Naive B cell (primary cell): ENCODE measurements at regions not wholly inside any gene's neighbourhood (a gene's known extent, or its start where the extent isn't known, plus 50 kb on each side); places are given as distances from the start of the nearest gene placed in this dataset.

ENCODE experiments used
- ATAC-seq, 2 donors: fragments of 150-1000 bp; cut with Tn5 transposase; 2 replicates each; pipeline ENCODE4 v1.10.0; 2021; ENCODE audit warnings: low read depth in 2 of 2, mild to moderate bottlenecking in 2 of 2, moderate library complexity in 2 of 2
- DNase-seq: peaks from one replicate; pipeline ENCODE4 v3.0.0; 2022
- H3K27ac Mint-ChIP-seq, 6 donors: one replicate each; pipeline ENCODE4 v1.8.0; 2020 to 2022; ENCODE audit warnings: mild to moderate bottlenecking in 6 of 6, mixed read lengths in 6 of 6, moderate library complexity in 5 of 6, inconsistent platforms in 2 of 6
- H3K27me3 Mint-ChIP-seq, 3 donors: one replicate each; pipeline ENCODE4 v1.8.0; 2021 to 2022; ENCODE audit warnings: mixed read lengths in 3 of 3, mild to moderate bottlenecking in 1 of 3
- H3K36me3 Mint-ChIP-seq, 2 donors: one replicate each; pipeline ENCODE4 v1.8.0; 2020 to 2022; ENCODE audit warnings: mixed read lengths in 2 of 2, inconsistent platforms in 1 of 2, mild to moderate bottlenecking in 1 of 2
- H3K4me1 Mint-ChIP-seq, 3 donors: one replicate each; pipeline ENCODE4 v1.8.0; 2020 to 2022; ENCODE audit warnings: mixed read lengths in 3 of 3, inconsistent platforms in 1 of 3, mild to moderate bottlenecking in 1 of 3, moderate library complexity in 1 of 3
- H3K4me3 Mint-ChIP-seq, 8 donors: one replicate each; pipeline ENCODE4 v1.8.0; 2020 to 2022; ENCODE audit warnings: mild to moderate bottlenecking in 8 of 8, mixed read lengths in 8 of 8, moderate library complexity in 8 of 8, inconsistent platforms in 2 of 8
- H3K9me3 Mint-ChIP-seq, 7 donors: one replicate each; pipeline ENCODE4 v1.8.0; 2020 to 2022; ENCODE audit warnings: mixed read lengths in 7 of 7, mild to moderate bottlenecking in 5 of 7, inconsistent platforms in 2 of 7, moderate library complexity in 1 of 7

DNA sequence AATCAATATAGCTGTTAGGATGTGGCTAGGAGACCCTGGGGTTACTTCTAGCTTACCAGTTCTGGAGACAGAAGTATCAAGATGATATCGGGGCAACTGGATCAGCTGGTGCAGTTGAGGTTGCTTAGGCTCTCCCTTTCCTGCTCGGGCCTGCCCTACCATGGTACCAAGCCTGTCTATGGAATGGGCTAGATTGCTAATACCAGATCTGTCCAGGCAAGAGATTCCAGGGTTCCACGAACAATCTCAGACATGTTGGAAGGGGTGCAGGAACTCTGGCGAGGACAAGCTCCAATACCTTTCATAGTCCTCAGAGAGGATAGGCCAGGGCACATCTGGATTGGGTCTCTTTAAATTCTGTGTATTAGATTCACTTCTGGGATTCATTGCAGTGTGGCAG lies 53.8 kb downstream of the ADM start:
- Mint-ChIP-seq H3K4me1 (no peaks in the 10 kb centered on the region), H3K9me3 (peaks cover 0 to 7% (median 3%) of the 10 kb centered on the region in 7 donors), H3K27ac (no peak overlapping the region), H3K36me3 (peaks cover 0 to 7% of the 10 kb centered on the region in 2 donors), H3K4me3 (no peak overlapping the region), H3K27me3 (peaks cover 15 to 34% (median 32%) of the 10 kb centered on the region in 3 donors)
- no peak for DNase-seq
- ATAC-seq, result no peak

DNA sequence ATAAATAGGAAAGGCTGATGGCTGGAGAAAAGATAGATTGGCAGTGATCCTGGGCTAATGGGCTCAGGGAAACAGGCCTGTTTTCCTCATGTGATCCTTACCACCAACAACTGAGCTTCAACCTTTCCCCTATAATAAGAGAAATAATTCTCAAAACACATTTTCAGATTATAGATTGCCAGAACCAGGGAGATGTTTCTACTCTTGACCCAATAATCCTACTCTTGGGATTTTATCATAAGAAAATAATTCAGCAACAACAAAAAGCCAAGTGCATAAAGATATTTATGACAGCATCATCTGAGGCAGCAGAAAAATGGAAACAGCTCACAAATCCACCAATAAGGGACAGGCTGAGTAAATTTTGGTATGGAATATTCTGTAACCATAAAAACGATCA lies 54.3 kb downstream of the ADM start:
- Mint-ChIP-seq H3K27ac (no peak overlapping the region), H3K4me1 (no peaks in the 10 kb centered on the region), H3K9me3 (peaks cover 0 to 7% (median 3%) of the 10 kb centered on the region in 7 donors), H3K27me3 (peaks cover 15 to 32% (median 31%) of the 10 kb centered on the region in 3 donors), H3K4me3 (no peak overlapping the region), H3K36me3 (peaks cover 0 to 7% of the 10 kb centered on the region in 2 donors)
- no peak for DNase-seq
- no peak for ATAC-seq

DNA sequence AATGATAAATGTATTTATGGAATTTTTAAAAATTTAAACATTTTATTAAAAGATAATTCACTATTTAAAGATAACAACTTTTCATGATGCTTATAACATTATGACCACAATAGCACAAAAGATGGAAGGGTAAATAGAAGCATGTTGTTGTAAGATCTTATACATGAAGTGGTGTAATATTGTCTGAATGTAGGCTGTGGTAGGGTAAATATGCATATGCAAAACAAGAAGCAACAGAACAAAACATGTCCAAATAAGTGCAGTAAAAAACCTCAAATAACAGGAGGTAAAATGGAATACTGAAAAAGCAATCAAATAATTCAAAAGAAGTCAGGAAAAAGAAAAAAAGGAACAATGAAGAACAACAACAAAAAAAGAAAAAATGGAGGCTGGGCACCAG lies 56.0 kb downstream of the ADM start:
- Mint-ChIP-seq H3K9me3 (peaks cover 0 to 7% (median 3%) of the 10 kb centered on the region in 7 donors), H3K27ac (no peak overlapping the region), H3K27me3 (peaks cover 15 to 27% (median 27%) of the 10 kb centered on the region in 3 donors), H3K4me1 (no peaks in the 10 kb centered on the region), H3K4me3 (no peak overlapping the region), H3K36me3 (peaks cover 0 to 7% of the 10 kb centered on the region in 2 donors)
- DNase-seq, result no peak
- ATAC-seq, result no peak

DNA sequence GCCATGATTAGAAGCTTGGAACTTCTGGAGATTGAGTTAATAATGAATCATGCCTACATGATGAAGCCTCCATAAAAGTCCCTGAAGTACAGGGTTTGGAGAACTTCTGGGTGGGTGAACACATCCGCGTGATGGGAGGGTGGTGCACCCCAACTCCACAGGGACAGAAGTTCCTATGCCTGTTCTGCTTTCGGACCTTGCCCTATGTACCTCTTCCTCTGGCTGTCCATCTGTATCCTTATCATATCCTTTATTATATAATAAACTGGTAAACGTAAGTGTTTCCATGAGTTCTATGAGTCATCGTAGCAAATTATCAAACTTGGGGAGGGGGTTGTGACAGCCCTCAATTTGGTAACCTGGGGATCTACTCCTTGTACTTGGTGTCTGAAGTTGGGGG lies 60.2 kb downstream of the ADM start:
- peaks cover 3 to 9% (median 7%) of the 10 kb centered on the region in 7 donors for H3K9me3 Mint-ChIP-seq
- peaks cover 7 to 16% (median 14%) of the 10 kb centered on the region in 3 donors for H3K27me3 Mint-ChIP-seq
- H3K4me3 Mint-ChIP-seq, result no peak overlapping the region
- no peak overlapping the region for H3K27ac Mint-ChIP-seq
- DNase-seq, result no peak
- peaks cover 8 to 12% (median 9%) of the 10 kb centered on the region in 3 donors for H3K4me1 Mint-ChIP-seq
- ATAC-seq, result no peak
- H3K36me3 Mint-ChIP-seq, result peaks cover 6 to 7% of the 10 kb centered on the region in 2 donors

DNA sequence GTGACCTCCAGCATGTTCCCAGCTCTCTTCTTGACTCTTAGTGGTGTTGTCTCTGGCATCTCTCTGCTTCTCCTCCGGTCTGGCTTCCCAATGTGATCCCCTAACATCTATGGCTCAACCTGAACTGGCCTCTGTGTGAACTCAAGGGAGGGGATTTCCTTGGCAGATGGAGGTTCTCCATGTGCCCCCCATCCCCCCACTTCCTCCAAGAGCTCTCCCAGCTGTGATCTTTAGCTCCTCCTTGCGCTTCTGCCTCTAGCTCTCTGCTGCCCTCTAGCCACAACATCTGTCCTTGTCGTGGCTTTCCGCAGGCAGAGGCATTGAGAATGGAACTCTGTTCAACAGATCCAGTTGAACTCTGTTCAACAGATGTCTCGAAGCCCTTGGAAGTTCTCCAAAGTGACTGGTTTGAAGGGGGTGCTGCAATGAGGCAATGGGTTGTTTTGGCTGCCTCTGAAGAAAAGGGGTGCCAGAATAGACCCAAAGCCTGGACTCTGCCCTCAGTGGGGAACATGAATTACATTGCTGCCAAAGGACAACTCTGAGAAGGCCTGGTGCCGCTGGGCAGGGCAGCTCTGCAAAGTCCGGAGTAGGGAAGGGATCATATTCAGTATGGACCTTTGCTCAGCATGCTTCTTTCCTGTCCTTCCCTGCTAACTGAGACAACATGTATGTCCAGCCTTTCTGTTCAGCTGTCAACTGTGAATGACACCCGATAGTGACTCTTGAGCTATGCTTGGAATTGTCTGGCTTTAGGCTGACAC lies 61.9 kb downstream of the ADM start:
- H3K27me3 Mint-ChIP-seq, result peaks cover 7 to 18% (median 12%) of the 10 kb centered on the region in 3 donors
- H3K36me3 Mint-ChIP-seq, result peaks cover 0 to 6% of the 10 kb centered on the region in 2 donors
- H3K9me3 Mint-ChIP-seq, result peaks cover 0 to 8% (median 4%) of the 10 kb centered on the region in 7 donors
- peak overlapping the region in 4 of 6 donors; percentile 24 to 47 (median 31) for H3K27ac Mint-ChIP-seq
- DNase-seq (peak; percentile 55), ATAC-seq (peak; percentile 86 to 88)
- H3K4me1 Mint-ChIP-seq, result peaks cover 8 to 12% (median 9%) of the 10 kb centered on the region in 3 donors
- peak overlapping the region in 2 of 8 donors; percentile 2 to 49 for H3K4me3 Mint-ChIP-seq

DNA sequence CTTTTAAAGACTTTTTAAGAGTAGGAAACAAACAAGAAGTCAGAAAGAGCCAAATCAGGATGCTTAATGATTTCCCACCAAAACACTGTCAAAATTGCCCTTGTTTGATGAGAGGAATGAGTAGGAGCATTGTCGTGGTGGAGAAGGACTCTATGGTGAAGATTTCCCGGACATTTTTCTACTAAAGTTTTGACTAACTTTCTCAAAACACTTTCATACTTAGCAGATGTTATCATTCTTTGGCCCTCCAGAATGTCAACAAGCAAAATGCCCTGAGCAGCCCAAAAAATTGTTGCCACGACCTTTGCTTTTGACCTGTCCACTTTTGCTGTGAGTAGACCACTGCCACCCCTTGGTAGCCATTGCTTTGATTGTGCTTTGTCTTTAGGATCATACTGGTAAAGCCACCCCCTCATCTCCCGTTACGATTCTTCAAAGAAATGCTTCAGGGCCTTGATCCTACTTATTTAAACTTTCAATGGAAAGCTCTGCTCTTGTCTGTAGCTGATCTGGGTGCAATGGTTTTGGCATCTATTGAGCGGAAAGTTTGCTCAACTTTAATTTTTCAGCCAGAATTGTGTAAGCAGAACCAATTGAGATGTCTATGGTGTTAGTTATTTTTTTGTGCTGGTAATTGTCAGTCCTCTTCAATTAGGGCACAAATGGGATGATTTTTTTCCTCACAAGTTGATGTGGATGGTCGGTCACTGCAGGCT lies 67.2 kb downstream of the ADM start:
- no peak for ATAC-seq
- Mint-ChIP-seq H3K4me3 (no peak overlapping the region), H3K36me3 (peaks cover 0 to 6% of the 10 kb centered on the region in 2 donors), H3K27ac (no peak overlapping the region), H3K27me3 (peaks cover 11 to 18% (median 11%) of the 10 kb centered on the region in 3 donors), H3K4me1 (peaks cover 0 to 1% (median 0%) of the 10 kb centered on the region in 3 donors), H3K9me3 (peaks cover 0 to 8% (median 4%) of the 10 kb centered on the region in 7 donors)
- no peak for DNase-seq

DNA sequence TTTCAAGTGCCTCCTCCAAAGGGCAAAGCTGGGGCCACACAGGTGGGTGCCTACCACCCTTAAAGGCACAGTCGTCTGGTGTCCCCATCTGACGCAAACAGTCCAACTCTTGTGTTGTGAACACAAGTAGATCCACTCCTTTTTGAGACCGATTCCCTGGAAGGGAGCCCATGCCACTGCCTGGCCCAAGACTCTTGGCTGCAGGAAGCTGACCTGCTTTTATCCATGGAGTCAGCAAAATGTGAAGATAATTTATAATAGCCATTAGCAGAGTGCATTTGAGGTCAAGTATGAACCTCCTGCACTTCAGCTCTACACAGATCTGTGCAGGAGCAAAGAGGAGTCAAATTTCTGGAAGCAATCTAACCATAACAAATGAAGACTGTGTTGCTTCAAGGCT lies 68.5 kb downstream of the ADM start:
- ATAC-seq (no peak), DNase-seq (no peak)
- Mint-ChIP-seq H3K4me1 (no peaks in the 10 kb centered on the region), H3K4me3 (no peak overlapping the region), H3K27ac (no peak overlapping the region), H3K9me3 (no peaks in the 10 kb centered on the region), H3K27me3 (peaks cover 11 to 16% (median 13%) of the 10 kb centered on the region in 3 donors), H3K36me3 (no peaks in the 10 kb centered on the region)

DNA sequence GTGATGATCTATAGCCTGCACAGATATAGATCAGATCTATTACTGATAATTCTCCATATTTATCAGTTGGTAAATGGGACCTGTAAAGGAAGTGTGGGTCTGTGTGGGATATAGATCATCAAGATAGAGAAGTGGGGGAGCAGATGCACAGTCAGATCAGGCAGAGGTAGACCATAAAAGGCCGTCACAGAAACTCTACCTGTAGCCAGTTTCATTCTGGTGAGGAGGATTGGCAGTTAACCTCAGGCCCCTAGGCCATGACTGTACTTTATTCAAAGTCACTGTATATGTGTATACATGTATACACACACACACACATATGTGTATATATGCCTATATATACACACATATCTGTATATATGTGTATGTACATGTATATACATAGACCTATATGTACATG lies 69.1 kb downstream of the ADM start:
- Mint-ChIP-seq H3K36me3 (no peaks in the 10 kb centered on the region), H3K27ac (no peak overlapping the region), H3K27me3 (peaks cover 11 to 20% (median 13%) of the 10 kb centered on the region in 3 donors), H3K4me1 (no peaks in the 10 kb centered on the region), H3K9me3 (no peaks in the 10 kb centered on the region), H3K4me3 (no peak overlapping the region)
- no peak for ATAC-seq
- no peak for DNase-seq

DNA sequence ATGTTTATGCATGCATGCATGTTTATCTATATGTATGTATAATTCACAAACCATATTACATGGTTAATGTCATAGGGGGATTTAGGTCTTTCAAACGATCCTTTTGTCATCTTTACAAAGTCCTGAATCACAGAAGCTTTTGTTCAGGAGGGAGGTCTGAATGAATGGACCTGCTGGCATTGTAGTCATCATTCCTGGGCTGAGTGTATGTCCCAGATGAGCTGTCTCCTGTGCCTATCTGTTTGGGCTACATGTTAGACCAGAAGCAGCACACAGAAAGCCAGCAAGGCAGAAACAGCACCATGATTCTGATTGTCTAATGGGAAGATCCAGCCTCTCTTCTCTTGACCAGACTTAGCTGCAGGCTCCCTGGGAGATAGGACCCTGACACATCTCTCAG lies 69.5 kb downstream of the ADM start:
- Mint-ChIP-seq H3K27me3 (peaks cover 13 to 22% (median 16%) of the 10 kb centered on the region in 3 donors), H3K27ac (no peak overlapping the region), H3K4me3 (no peak overlapping the region), H3K4me1 (no peaks in the 10 kb centered on the region), H3K36me3 (no peaks in the 10 kb centered on the region), H3K9me3 (no peaks in the 10 kb centered on the region)
- ATAC-seq, result no peak
- DNase-seq, result no peak

DNA sequence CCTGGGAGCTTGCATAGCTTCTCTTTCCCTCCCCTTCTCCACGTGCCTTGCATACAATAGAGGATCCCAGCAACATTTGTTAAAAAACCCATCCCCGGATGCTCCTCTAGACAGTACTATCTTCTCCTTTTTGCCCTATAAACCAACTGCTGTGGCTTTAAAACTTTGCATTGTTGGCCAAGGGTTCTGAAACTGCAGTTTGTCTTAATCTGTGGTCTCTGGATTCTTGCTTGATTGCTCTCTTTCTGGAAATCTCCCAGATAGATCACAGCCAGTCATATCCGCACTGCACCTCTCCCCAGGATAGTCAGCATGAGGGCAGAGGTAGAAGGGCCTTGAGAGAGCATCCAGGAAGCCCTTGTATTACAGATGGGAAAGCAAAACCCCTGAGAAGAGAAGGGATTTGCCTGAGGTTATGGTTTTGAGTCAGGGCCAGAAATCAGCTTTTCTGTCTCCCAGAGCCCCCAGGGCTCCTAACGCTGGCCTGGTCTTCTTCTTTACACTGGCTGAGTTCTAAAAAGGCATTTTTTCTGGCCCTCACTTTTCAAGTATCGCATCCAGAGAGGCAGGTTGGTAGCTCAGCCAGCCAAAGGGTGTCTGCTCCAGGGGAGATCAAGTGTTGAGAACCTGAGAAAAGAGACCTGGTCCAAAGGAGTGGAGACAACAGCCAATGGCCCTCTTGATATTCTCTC lies 70.6 kb downstream of the ADM start:
- no peaks in the 10 kb centered on the region for H3K9me3 Mint-ChIP-seq
- H3K36me3 Mint-ChIP-seq, result no peaks in the 10 kb centered on the region
- H3K27ac Mint-ChIP-seq, result peak overlapping the region in 1 of 6 donors; percentile 62
- H3K4me1 Mint-ChIP-seq, result no peaks in the 10 kb centered on the region
- no peak for DNase-seq
- peaks cover 15 to 28% (median 18%) of the 10 kb centered on the region in 3 donors for H3K27me3 Mint-ChIP-seq
- ATAC-seq, result no peak
- H3K4me3 Mint-ChIP-seq, result no peak overlapping the region

DNA sequence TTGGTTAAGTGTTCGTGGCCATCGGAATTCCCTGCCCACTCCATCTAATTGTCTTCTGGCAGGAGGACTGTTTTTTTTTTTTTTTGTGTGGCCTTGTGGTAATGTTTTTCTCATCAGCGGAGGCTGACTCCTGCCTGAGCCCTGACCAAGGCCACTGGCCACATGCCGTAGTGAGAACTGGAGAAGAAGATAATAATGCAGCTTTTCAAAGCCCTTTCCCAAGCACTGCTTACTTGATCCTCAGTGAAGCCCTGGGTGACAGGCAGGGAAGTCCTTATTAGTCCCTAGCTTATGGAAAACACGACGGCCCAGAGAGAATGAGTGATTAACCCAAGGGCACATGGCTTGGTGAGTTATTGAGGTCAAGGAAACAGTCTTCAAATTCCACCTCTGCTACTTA lies 71.2 kb downstream of the ADM start:
- DNase-seq, result no peak

DNA sequence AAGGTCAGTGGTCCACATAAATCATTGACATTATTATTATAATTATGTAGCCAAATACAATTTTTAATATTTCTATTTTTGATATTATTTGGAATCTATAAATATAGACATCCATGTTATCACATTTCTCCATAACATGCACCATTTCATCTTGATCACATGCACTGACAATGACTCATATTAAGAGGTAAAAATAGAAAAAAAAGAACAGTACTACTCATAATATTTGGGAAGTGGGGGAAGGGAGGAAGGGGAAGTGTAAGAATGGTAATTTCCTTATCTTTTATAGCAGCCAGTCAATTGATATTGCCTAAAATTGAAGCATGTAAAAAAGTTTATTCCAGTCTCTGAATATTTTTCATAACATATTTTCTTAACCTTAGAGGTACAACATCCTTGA lies 72.3 kb downstream of the ADM start:
- no peaks in the 10 kb centered on the region for H3K4me1 Mint-ChIP-seq
- no peak for ATAC-seq
- DNase-seq, result no peak
- no peak overlapping the region for H3K4me3 Mint-ChIP-seq
- peaks cover 13 to 41% (median 24%) of the 10 kb centered on the region in 3 donors for H3K27me3 Mint-ChIP-seq
- peaks cover 0 to 2% (median 0%) of the 10 kb centered on the region in 7 donors for H3K9me3 Mint-ChIP-seq
- H3K27ac Mint-ChIP-seq, result no peak overlapping the region
- H3K36me3 Mint-ChIP-seq, result no peaks in the 10 kb centered on the region

More for the DNA sequence above, 71.2 kb downstream of the ADM start:
- H3K36me3 Mint-ChIP-seq, result no peaks in the 10 kb centered on the region
- ATAC-seq, result no peak
- H3K4me3 Mint-ChIP-seq, result no peak overlapping the region
- no peaks in the 10 kb centered on the region for H3K4me1 Mint-ChIP-seq
- no peak overlapping the region for H3K27ac Mint-ChIP-seq
- no peaks in the 10 kb centered on the region for H3K9me3 Mint-ChIP-seq
- peaks cover 13 to 35% (median 15%) of the 10 kb centered on the region in 3 donors for H3K27me3 Mint-ChIP-seq

DNA sequence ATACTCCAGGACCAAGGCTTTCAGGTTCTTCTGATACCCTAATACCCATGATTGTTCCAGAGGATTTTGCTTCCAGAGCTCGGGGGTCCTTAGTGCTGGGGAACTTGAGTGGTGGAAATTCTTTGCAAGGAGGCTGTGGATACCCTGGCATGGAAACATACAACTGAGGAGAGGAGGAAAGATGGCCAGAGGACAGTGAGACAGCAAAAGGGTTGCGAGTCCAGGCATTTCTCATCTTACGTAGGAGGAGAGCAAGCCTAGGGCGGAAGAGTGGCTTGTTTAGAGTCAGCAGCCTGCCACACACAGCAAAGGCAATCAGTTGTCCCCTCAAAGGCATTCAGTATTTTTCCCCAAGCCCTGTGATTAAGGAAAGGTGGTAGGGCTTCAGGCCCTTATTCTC lies 73.5 kb downstream of the ADM start:
- H3K9me3 Mint-ChIP-seq, result peaks cover 0 to 6% (median 2%) of the 10 kb centered on the region in 7 donors
- H3K36me3 Mint-ChIP-seq, result peaks cover 0 to 4% of the 10 kb centered on the region in 2 donors
- peaks cover 23 to 47% (median 31%) of the 10 kb centered on the region in 3 donors for H3K27me3 Mint-ChIP-seq
- no peak for ATAC-seq
- H3K27ac Mint-ChIP-seq, result no peak overlapping the region
- no peak overlapping the region for H3K4me3 Mint-ChIP-seq
- no peaks in the 10 kb centered on the region for H3K4me1 Mint-ChIP-seq
- DNase-seq, result no peak
